PC-9 (cell line): ENCODE measurements at regions not wholly inside any gene's neighbourhood (a gene's known extent, or its start where the extent isn't known, plus 50 kb on each side); places are given as distances from the start of the nearest gene placed in this dataset.

Experiments used
- CTCF ChIP-seq: fragments of 200-600 bp; sonication (generic); conservative IDR thresholded peaks from 2 replicates; pipeline ENCODE4 v1.6.1; 2017; ENCODE audit warnings: mixed run types, antibody characterized with exemption, mild to moderate bottlenecking, moderate library complexity
- EZH2 ChIP-seq: fragments of 200-600 bp; sonication (generic); IDR thresholded peaks from 2 replicates; pipeline ENCODE4 v1.8.0; 2017; ENCODE audit warnings: antibody characterized with exemption, low read depth

GRCh38 chr6:112923940-112924587 is 576.9 kb downstream of the RFPL4B start:
- no peak for TF ChIP-seq CTCF
- no peak for TF ChIP-seq EZH2
